ENCODE measurements at regions not wholly inside any gene's neighbourhood (a gene's known extent, or its start where the extent isn't known, plus 50 kb on each side); places are given as distances from the start of the nearest gene placed in this dataset.

DNA sequence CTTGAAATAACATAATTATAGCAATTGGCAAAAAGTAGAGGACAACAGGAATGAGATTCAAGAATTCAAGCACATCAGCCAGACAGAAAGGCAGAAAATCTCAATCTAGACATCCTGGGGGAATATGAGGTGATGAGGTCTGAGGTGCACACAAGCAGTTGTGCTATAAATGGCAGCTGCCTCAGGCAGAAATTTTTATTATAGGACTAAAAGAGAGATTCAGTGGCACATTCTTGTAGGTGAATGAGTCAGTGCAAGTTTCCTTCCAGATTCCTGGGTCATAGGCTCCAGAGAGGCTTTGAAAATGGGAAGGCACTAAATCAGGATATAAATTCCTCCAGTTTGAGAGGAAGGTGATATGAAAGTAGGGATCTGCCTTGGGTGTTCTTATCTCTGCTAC lies 127.2 kb upstream of the THSD7B start:
- no peak for TF ChIP-seq POLR2A (IDR thresholded peaks at IDR 0.05)
- TF ChIP-seq, protein P1, sequence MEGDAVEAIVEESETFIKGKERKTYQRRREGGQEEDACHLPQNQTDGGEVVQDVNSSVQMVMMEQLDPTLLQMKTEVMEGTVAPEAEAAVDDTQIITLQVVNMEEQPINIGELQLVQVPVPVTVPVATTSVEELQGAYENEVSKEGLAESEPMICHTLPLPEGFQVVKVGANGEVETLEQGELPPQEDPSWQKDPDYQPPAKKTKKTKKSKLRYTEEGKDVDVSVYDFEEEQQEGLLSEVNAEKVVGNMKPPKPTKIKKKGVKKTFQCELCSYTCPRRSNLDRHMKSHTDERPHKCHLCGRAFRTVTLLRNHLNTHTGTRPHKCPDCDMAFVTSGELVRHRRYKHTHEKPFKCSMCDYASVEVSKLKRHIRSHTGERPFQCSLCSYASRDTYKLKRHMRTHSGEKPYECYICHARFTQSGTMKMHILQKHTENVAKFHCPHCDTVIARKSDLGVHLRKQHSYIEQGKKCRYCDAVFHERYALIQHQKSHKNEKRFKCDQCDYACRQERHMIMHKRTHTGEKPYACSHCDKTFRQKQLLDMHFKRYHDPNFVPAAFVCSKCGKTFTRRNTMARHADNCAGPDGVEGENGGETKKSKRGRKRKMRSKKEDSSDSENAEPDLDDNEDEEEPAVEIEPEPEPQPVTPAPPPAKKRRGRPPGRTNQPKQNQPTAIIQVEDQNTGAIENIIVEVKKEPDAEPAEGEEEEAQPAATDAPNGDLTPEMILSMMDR (IDR thresholded peaks at IDR 0.05): no peak
